DOHH2 (cell line): ENCODE measurements at regions not wholly inside any gene's neighbourhood (a gene's known extent, or its start where the extent isn't known, plus 50 kb on each side); places are given as distances from the start of the nearest gene placed in this dataset.
"Not testable (repeated sequence)": the region's sequence is repeated elsewhere in the genome, so short reads cannot be mapped to it uniquely, and the experiment has no call there.

ENCODE experiments used
- CTCF ChIP-seq: fragments of 200-600 bp; sonication (generic); IDR thresholded peaks from one replicate; pipeline ENCODE4 v1.5.1; 2014; ENCODE audit warnings: antibody characterized with exemption, mild to moderate bottlenecking, low read depth, low read length; ENCODE audit not compliant: poor library complexity, severe bottlenecking
- EZH2phosphoT487 ChIP-seq: fragments of 200-600 bp; sonication (generic); IDR thresholded peaks from 2 replicates; pipeline ENCODE4 v1.6.1; 2017; ENCODE audit warnings: borderline replicate concordance, mild to moderate bottlenecking, antibody characterized with exemption, low read length, moderate library complexity, mixed read lengths

GRCh38 chr12:91695406-91695805, 450.2 kb downstream of the BTG1 start:
- not testable (repeated sequence) for TF ChIP-seq CTCF, EZH2phosphoT487
